H1 (cell line): ENCODE measurements at regions not wholly inside any gene's neighbourhood (a gene's known extent, or its start where the extent isn't known, plus 50 kb on each side); places are given as distances from the start of the nearest gene placed in this dataset.

Experiments used
- ATF3 ChIP-seq: IDR thresholded peaks from 2 replicates; pipeline ENCODE4 v1.6.1; 2011; ENCODE audit warnings: low read depth, mild to moderate bottlenecking, low read length; ENCODE audit not compliant: insufficient read depth
- CHD1 ChIP-seq: IDR thresholded peaks from 2 replicates; pipeline ENCODE4 v1.6.1; 2012; ENCODE audit warnings: low read depth, low read length, improper control_type of control experiment
- CTBP2 ChIP-seq: IDR thresholded peaks from 2 replicates; pipeline ENCODE4 v1.7.0; 2011; ENCODE audit warnings: borderline replicate concordance, mild to moderate bottlenecking, moderate library complexity, mixed read lengths, low read length; ENCODE audit not compliant: insufficient read depth, insufficient read length

DNA sequence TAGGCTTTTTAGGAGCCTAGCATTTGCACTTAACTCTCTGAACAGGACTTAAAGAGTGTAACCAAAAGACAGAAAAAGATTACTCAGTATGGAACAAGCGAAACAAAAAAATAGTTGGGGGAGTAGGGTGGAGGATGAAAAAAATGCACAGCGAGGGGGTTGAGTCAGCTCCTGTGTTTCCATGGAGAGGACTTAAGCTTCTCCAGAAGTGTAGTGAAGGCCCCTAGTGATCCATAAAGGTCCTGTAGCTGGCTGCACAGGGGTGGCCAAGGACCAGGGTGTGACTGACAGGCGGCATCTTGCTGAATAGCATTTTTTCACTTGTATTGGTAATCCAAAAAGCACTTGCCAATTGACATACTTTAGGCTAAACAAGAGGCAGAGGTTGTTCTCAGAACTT, 533.9 kb downstream of the RFPL4B start (continued):
- TF ChIP-seq CTBP2, result no peak
- no peak for TF ChIP-seq ATF3
- no peak for TF ChIP-seq CHD1
